Astrocyte of the spinal cord (primary cell): ENCODE measurements at regions not wholly inside any gene's neighbourhood (a gene's known extent, or its start where the extent isn't known, plus 50 kb on each side); places are given as distances from the start of the nearest gene placed in this dataset.

Source experiments
- DNase-seq: peaks from one replicate; pipeline ENCODE4 v3.0.0; 2011; ENCODE audit warnings: low read depth, low spot score
- H3K4me3 ChIP-seq: 2 replicates; pipeline ENCODE4 v1.5.1; 2011; ENCODE audit warnings: low read depth, mild to moderate bottlenecking, low read length, moderate library complexity
- CTCF ChIP-seq: IDR thresholded peaks from 2 replicates; pipeline ENCODE4 v1.5.1; 2012; ENCODE audit warnings: low read depth, mild to moderate bottlenecking, low read length, inconsistent platforms
- in situ Hi-C: cut with HindIII; loops from 2 replicates; pipeline ENCODE4 v1.10.0; 2017; ENCODE audit warnings: low sequenced_read_pairs

- DNase-seq: peak; percentile 27
- H3K4me3 ChIP-seq: no peak overlapping the region
- no peak for TF ChIP-seq CTCF
- in situ Hi-C loops: no loop called here
Observed at GRCh38 chr2:151007365-151007764, 254.3 kb downstream of the RBM43 start.

- in situ Hi-C loops: no loop called here
- DNase-seq: no peak
- no peak for TF ChIP-seq CTCF
- H3K4me3 ChIP-seq: no peak overlapping the region
Observed at GRCh38 chr2:151002959-151003600, 258.6 kb downstream of the RBM43 start.

GRCh38 chr2:150997702-150998440 lies 263.8 kb downstream of the RBM43 start:
- no peak overlapping the region for H3K4me3 ChIP-seq
- DNase-seq: no peak
- TF ChIP-seq CTCF: no peak
- in situ Hi-C loops: no loop called here

GRCh38 chr2:150997066-150997465 lies 264.6 kb downstream of the RBM43 start:
- in situ Hi-C loops: no loop called here
- H3K4me3 ChIP-seq: no peak overlapping the region
- DNase-seq: no peak
- no peak for TF ChIP-seq CTCF

GRCh38 chr2:150994076-150994475 lies 267.6 kb downstream of the RBM43 start:
- in situ Hi-C loops: no loop called here
- H3K4me3 ChIP-seq: no peak overlapping the region
- TF ChIP-seq CTCF: no peak
- DNase-seq: no peak

- no peak overlapping the region for H3K4me3 ChIP-seq
- in situ Hi-C loops: no loop called here
- TF ChIP-seq CTCF: no peak
- no peak for DNase-seq
Observed at GRCh38 chr2:150989969-150990368, 271.7 kb downstream of the RBM43 start.
